ENCODE measurements at regions not wholly inside any gene's neighbourhood (a gene's known extent, or its start where the extent isn't known, plus 50 kb on each side); places are given as distances from the start of the nearest gene placed in this dataset.

- DNase-seq, result no peak
These were observed 321.5 kb downstream of the LRFN2 start for GRCh38 chr6:40265615-40266014.

GRCh38 chr6:40263970-40264369 lies 323.2 kb downstream of the LRFN2 start:
- no peak for DNase-seq

- no peak for DNase-seq
These were observed 324.8 kb downstream of the LRFN2 start for GRCh38 chr6:40262363-40262762.

GRCh38 chr6:40258531-40258930 lies 324.3 kb upstream of the MOCS1 start:
- no peak for DNase-seq

GRCh38 chr6:40256831-40257230 lies 322.6 kb upstream of the MOCS1 start:
- no peak for DNase-seq

- DNase-seq, result no peak
These were observed 322.0 kb upstream of the MOCS1 start for GRCh38 chr6:40256224-40256623.

- no peak for DNase-seq
These were observed 319.2 kb upstream of the MOCS1 start for GRCh38 chr6:40253420-40253819.

GRCh38 chr6:40252531-40253258 lies 318.4 kb upstream of the MOCS1 start:
- no peak for DNase-seq

- DNase-seq, result no peak
These were observed 317.5 kb upstream of the MOCS1 start for GRCh38 chr6:40251637-40252300.

- no peak for DNase-seq
These were observed 315.7 kb upstream of the MOCS1 start for GRCh38 chr6:40249935-40250334.

- no peak for DNase-seq
These were observed 313.4 kb upstream of the MOCS1 start for GRCh38 chr6:40247516-40248115.

GRCh38 chr6:40244699-40245098 lies 310.4 kb upstream of the MOCS1 start:
- DNase-seq, result no peak

- no peak for DNase-seq
These were observed 298.4 kb upstream of the MOCS1 start for GRCh38 chr6:40232698-40233097.

- DNase-seq, result no peak
These were observed 293.5 kb upstream of the MOCS1 start for GRCh38 chr6:40227735-40228134.

GRCh38 chr6:40222354-40222753 lies 288.1 kb upstream of the MOCS1 start:
- no peak for DNase-seq

GRCh38 chr6:40219799-40220198 lies 285.5 kb upstream of the MOCS1 start:
- DNase-seq, result no peak

GRCh38 chr6:40210628-40211056 lies 276.4 kb upstream of the MOCS1 start:
- no peak for DNase-seq

- no peak for DNase-seq
These were observed 271.5 kb upstream of the MOCS1 start for GRCh38 chr6:40205801-40206200.

- no peak for DNase-seq
These were observed 270.7 kb upstream of the MOCS1 start for GRCh38 chr6:40205004-40205403.

- no peak for DNase-seq
These were observed 263.1 kb upstream of the MOCS1 start for GRCh38 chr6:40197371-40197770.

GRCh38 chr6:40196135-40196518 lies 261.9 kb upstream of the MOCS1 start:
- DNase-seq, result no peak

- DNase-seq, result no peak
These were observed 261.3 kb upstream of the MOCS1 start for GRCh38 chr6:40195428-40196134.

GRCh38 chr6:40194447-40195170 lies 260.3 kb upstream of the MOCS1 start:
- DNase-seq, result no peak

All from T-helper 2 cell (primary cell).